Loucy (cell line): ENCODE measurements at regions not wholly inside any gene's neighbourhood (a gene's known extent, or its start where the extent isn't known, plus 50 kb on each side); places are given as distances from the start of the nearest gene placed in this dataset.

Source experiments
- EZH2phosphoT487 ChIP-seq: fragments of 200-600 bp; IDR thresholded peaks from 2 replicates; pipeline ENCODE4 v1.6.1; 2018; ENCODE audit warnings: antibody characterized with exemption, mild to moderate bottlenecking, moderate library complexity, borderline replicate concordance
- TF ChIP-seq, protein P1 (sequence below): fragments of 200-600 bp; sonication (generic); conservative IDR thresholded peaks from 2 replicates; pipeline ENCODE4 v1.5.1; 2014; ENCODE audit warnings: mild to moderate bottlenecking, antibody characterized with exemption, low read length

DNA sequence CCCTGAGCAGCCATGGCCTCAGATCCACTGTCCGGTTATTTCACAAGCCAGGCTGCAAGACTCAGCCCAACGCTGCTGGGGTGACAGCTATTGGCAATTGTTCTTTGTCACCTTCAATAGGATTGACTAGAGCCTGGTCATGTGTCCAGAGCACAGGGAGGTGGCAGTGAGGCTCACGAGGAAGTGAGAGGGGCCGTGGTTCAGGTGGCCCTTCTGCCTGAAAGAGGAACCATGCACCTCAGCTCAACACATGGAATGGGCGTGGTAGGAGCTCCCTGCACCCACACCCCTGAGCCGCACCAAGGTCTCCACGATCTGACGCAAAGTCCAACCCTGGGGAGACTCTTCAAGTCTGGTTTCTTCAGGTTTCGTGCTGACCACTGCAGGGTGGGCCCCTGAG lies 184.8 kb upstream of the CDH4 start:
- TF ChIP-seq, protein P1, sequence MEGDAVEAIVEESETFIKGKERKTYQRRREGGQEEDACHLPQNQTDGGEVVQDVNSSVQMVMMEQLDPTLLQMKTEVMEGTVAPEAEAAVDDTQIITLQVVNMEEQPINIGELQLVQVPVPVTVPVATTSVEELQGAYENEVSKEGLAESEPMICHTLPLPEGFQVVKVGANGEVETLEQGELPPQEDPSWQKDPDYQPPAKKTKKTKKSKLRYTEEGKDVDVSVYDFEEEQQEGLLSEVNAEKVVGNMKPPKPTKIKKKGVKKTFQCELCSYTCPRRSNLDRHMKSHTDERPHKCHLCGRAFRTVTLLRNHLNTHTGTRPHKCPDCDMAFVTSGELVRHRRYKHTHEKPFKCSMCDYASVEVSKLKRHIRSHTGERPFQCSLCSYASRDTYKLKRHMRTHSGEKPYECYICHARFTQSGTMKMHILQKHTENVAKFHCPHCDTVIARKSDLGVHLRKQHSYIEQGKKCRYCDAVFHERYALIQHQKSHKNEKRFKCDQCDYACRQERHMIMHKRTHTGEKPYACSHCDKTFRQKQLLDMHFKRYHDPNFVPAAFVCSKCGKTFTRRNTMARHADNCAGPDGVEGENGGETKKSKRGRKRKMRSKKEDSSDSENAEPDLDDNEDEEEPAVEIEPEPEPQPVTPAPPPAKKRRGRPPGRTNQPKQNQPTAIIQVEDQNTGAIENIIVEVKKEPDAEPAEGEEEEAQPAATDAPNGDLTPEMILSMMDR: no peak
- no peak for TF ChIP-seq EZH2phosphoT487
